Heart left ventricle (tissue), 13 donors: ENCODE measurements at regions not wholly inside any gene's neighbourhood (a gene's known extent, or its start where the extent isn't known, plus 50 kb on each side); places are given as distances from the start of the nearest gene placed in this dataset.

Source experiments
- POLR2A ChIP-seq, 2 donors: fragments of 450-650 bp; IDR thresholded peaks; one replicate each; pipeline ENCODE4 v1.6.1; 2017; ENCODE audit warnings: antibody characterized with exemption in 2 of 2, mild to moderate bottlenecking in 2 of 2, moderate library complexity in 2 of 2
- TF ChIP-seq, protein P1 (sequence below), 12 donors: fragments of 200-600 bp; sonication (generic) in 4 of 12; IDR thresholded peaks; one replicate each; pipeline versions ENCODE4 v1.5.0 to v1.8.0; 2018 to 2022; ENCODE audit warnings: antibody characterized with exemption in 12 of 12, mild to moderate bottlenecking in 5 of 12
- donor health status: ischemic (EF 13 %, LVEDD 7.1; RV severe dilation, severe dysfunction).
- donor health status: DM: no; HTN: yes; CAD: no.
- donor health status: DM: no; HTN: no; CAD: no.
- donor health status: ischemic (EF 25% LVEDD 6.9; RV normal size, moderate dysfunction).
- donor health status: ischemic (EF 25% LVEDD 5.7; RV mildly dilated, moderate dysfunction).
- donor health status: ischemic (EF 35%, LVEDD 5.7; RV mildly dilated, moderate dysfunction).
- donor health status: nonischemic (EF 11% LVEDD 7.7; RV severe dilation, severe dysfunction).
- donor health status: DM: yes; HTN: yes; CAD: no.
- donor health status: PGD.
- donor health status: ischemic (EF 29% LVEDD 5.4; RV normal size, mild dysfunction).
- donor health status: nonischemic (EF 23%, LVEDD 6.1; RV moderate dilation, normal function).

DNA sequence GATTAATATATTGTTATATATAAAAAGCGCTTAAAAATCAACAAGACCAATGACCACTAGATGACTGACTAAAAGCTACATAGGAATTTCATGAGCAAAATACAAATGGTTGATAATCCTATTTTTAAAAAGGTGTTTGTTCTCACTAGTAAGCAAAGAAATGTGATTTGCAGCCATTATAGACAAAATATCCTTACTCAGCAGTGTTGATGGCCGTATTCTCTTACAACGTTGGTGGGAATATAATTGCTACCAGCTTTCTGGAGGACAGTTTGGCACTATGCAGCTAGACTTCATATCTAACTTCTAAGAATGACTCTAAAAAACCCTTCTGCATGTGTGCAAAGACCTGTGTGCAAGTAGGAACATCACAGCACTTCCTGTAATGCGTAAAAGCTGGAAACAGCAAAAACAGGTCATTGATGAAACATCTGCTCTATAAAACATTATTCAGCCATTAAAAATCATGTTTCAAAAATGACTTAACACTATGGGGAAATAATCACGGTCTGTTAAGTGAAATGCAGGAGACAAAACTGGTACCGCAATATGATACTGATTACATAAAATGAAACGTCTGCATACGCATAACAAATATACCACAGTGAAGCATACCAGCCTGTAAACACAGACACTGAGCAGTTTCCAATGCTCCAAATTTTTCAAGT is 70.1 kb upstream of the LINC01488 start:
- TF ChIP-seq, protein P1, sequence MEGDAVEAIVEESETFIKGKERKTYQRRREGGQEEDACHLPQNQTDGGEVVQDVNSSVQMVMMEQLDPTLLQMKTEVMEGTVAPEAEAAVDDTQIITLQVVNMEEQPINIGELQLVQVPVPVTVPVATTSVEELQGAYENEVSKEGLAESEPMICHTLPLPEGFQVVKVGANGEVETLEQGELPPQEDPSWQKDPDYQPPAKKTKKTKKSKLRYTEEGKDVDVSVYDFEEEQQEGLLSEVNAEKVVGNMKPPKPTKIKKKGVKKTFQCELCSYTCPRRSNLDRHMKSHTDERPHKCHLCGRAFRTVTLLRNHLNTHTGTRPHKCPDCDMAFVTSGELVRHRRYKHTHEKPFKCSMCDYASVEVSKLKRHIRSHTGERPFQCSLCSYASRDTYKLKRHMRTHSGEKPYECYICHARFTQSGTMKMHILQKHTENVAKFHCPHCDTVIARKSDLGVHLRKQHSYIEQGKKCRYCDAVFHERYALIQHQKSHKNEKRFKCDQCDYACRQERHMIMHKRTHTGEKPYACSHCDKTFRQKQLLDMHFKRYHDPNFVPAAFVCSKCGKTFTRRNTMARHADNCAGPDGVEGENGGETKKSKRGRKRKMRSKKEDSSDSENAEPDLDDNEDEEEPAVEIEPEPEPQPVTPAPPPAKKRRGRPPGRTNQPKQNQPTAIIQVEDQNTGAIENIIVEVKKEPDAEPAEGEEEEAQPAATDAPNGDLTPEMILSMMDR (IDR thresholded peaks at IDR 0.05): no peak
- no peak for TF ChIP-seq POLR2A (IDR thresholded peaks at IDR 0.05)
